GM12878 (cell line): ENCODE measurements at regions not wholly inside any gene's neighbourhood (a gene's known extent, or its start where the extent isn't known, plus 50 kb on each side); places are given as distances from the start of the nearest gene placed in this dataset.

Experiments
- ATAC-seq: fragments of 200-7000 bp; cut with Tn5 transposase; 3 replicates; pipeline ENCODE4 v1.9.1; 2020; ENCODE audit warnings: mild to moderate bottlenecking, moderate library complexity
- BruUV-seq: library from RNA; stranded (reverse); fragments of 400-500 nt; replicated peaks from 2 replicates; lab custom pipeline; 2021; lab: Mats Ljungman, UMichigan
- CTCF ChIA-PET: fragments of 300-600 bp; sonication (Branson Sonifier 250); formaldehyde crosslinking; extraction: SDS; loops from one replicate; lab custom pipeline; 2021; ENCODE audit warnings: inconsistent platforms; lab: Yijun Ruan, JAX
- POLR2A ChIA-PET: fragments of 350-600 bp; formaldehyde crosslinking; extraction: SDS; loops from one replicate; lab custom pipeline; 2021; ENCODE audit warnings: inconsistent platforms; lab: Charles Lee
- RAD21 ChIA-PET: fragments of 300-600 bp; sonication (Branson Sonifier 250); formaldehyde crosslinking; loops from one replicate; lab custom pipeline; 2023; ENCODE audit warnings: antibody characterized with exemption; ENCODE audit not compliant: unreplicated experiment; lab: Charles Lee
- SMC1A ChIA-PET: fragments of 300-600 bp; sonication (Branson Sonifier 250); formaldehyde crosslinking; loops from one replicate; lab custom pipeline; 2023; ENCODE audit not compliant: unreplicated experiment, uncharacterized antibody; lab: Charles Lee
- DNase-seq: peaks from one replicate; pipeline ENCODE4 v3.0.0-alpha.2; 2011; ENCODE audit warnings: low read depth, low spot score
- FAIRE-seq: peaks from 3 replicates; lab custom pipeline; 2011; peaks lifted over from hg19 to GRCh38; lab: Jason Lieb, UNC
- H2AFZ ChIP-seq: 2 replicates; pipeline ENCODE4 v1.6.0; 2011; ENCODE audit warnings: low read depth, low read length, control low read depth; ENCODE audit not compliant: control insufficient read depth
- H3K27ac ChIP-seq: 2 replicates; pipeline ENCODE4 v1.5.1; 2011; ENCODE audit warnings: control low read depth; ENCODE audit not compliant: control insufficient read depth, insufficient read depth
- H3K27me3 ChIP-seq, 2 experiments: replicated peaks in 1 of 2; 2 replicates each; pipeline versions ENCODE4 v1.6.0 to v1.6.1; 2011; ENCODE audit warnings: low read length in 1 of 2; ENCODE audit not compliant: control insufficient read depth in 2 of 2, insufficient read depth in 2 of 2
- H3K36me3 ChIP-seq, 2 experiments: 2 replicates each; pipeline ENCODE4 v1.5.1; 2011; ENCODE audit warnings: low read length in 1 of 2; ENCODE audit not compliant: control insufficient read depth in 2 of 2, insufficient read depth in 2 of 2
- H3K4me1 ChIP-seq: 2 replicates; pipeline ENCODE4 v1.6.1; 2011; ENCODE audit warnings: mild to moderate bottlenecking, low read length, moderate library complexity, mixed read lengths; ENCODE audit not compliant: control insufficient read depth, insufficient read depth
- H3K4me2 ChIP-seq: 2 replicates; pipeline ENCODE4 v1.6.0; 2011; ENCODE audit warnings: control low read depth; ENCODE audit not compliant: control insufficient read depth, insufficient read depth
- H3K4me3 ChIP-seq: fragments of 200-600 bp; sonication (generic); 2 replicates; pipeline ENCODE4 v1.5.1; 2016
- H3K79me2 ChIP-seq: 2 replicates; pipeline ENCODE4 v1.6.0; 2011; ENCODE audit warnings: low read length; ENCODE audit not compliant: control insufficient read depth, insufficient read depth
- H3K9ac ChIP-seq: 2 replicates; pipeline ENCODE4 v1.8.0; 2011; ENCODE audit warnings: low read length, control low read depth, mixed read lengths; ENCODE audit not compliant: control insufficient read depth, insufficient read depth
- H3K9me3 ChIP-seq: replicated peaks from 3 replicates; pipeline ENCODE4 v1.5.1; 2011; ENCODE audit warnings: mild to moderate bottlenecking, low read length; ENCODE audit not compliant: control insufficient read depth, insufficient read depth
- H4K20me1 ChIP-seq: 2 replicates; pipeline ENCODE4 v1.6.0; 2011; ENCODE audit not compliant: control insufficient read depth, insufficient read depth
- KDM1A ChIP-seq: fragments of 200-600 bp; sonication (generic); IDR thresholded peaks from 2 replicates; pipeline ENCODE4 v1.6.1; 2016; ENCODE audit warnings: borderline replicate concordance
- MXI1 ChIP-seq: fragments of 150-350 bp; IDR thresholded peaks from 2 replicates; pipeline ENCODE4 v1.6.1; 2011; ENCODE audit warnings: low read depth, mild to moderate bottlenecking, inconsistent platforms, low read length, improper control_type of control experiment
- NFXL1 ChIP-seq: fragments of 450-650 bp; IDR thresholded peaks from 2 replicates; pipeline ENCODE4 v1.6.1; 2017; ENCODE audit warnings: antibody characterized with exemption, mild to moderate bottlenecking, borderline replicate concordance
- PML ChIP-seq: IDR thresholded peaks from 2 replicates; pipeline ENCODE4 v1.6.1; 2012; ENCODE audit warnings: low read length, inconsistent platforms
- RBBP5 ChIP-seq: fragments of 200-600 bp; sonication (generic); conservative IDR thresholded peaks from 2 replicates; pipeline ENCODE4 v1.6.1; 2016
- RFX5 ChIP-seq: IDR thresholded peaks from 2 replicates; pipeline ENCODE4 v1.6.1; 2011; ENCODE audit warnings: low read depth, low read length, improper control_type of control experiment
- STAT1 ChIP-seq: fragments of 450-650 bp; conservative IDR thresholded peaks from 2 replicates; pipeline ENCODE4 v1.6.1; 2014; ENCODE audit warnings: antibody characterized with exemption, mild to moderate bottlenecking
- WGBS: methylation state at CpG from one replicate; pipeline ENCODE4 v1.1.6; 2016; ENCODE audit warnings: low lambda C conversion rate; ENCODE audit not compliant: insufficient replicate concordance, insufficient coverage; ENCODE audit errors: missing lambda C conversion rate; 5-methylcytosine and 5-hydroxymethylcytosine counted together
- in situ Hi-C: fragments of 300-500 bp; cut with MboI; formaldehyde crosslinking; loops from 9 replicates; pipeline ENCODE4 v1.14.3; 2018; ENCODE audit warnings: mixed read lengths
- intact Hi-C: fragments of 100-400 bp; cut with micrococcal nuclease; formaldehyde crosslinking; loops from one replicate; pipeline ENCODE4 v1.14.2; 2022; ENCODE audit not compliant: unreplicated experiment
- TF ChIP-seq, protein P1 (sequence below): IDR thresholded peaks from 2 replicates; pipeline ENCODE4 v1.6.1; 2011; ENCODE audit warnings: borderline replicate concordance, low read depth, mild to moderate bottlenecking, moderate library complexity, mixed read lengths, low read length; ENCODE audit not compliant: insufficient read depth; ENCODE audit errors: extremely low read length
- TF ChIP-seq, protein P2 (sequence below): fragments of 450-650 bp; formaldehyde crosslinking; IDR thresholded peaks from 2 replicates; pipeline ENCODE4 v1.5.0; 2022; ENCODE audit warnings: mild to moderate bottlenecking, missing genetic modification characterization
- TF ChIP-seq, protein P3 (sequence below): IDR thresholded peaks from 2 replicates; pipeline ENCODE4 v1.6.1; 2011; ENCODE audit warnings: low read depth, mild to moderate bottlenecking, low read length, moderate library complexity, borderline replicate concordance; ENCODE audit errors: extremely low read depth
- TF ChIP-seq, protein P4 (sequence below): IDR thresholded peaks from 2 replicates; pipeline ENCODE4 v1.6.1; 2012; ENCODE audit warnings: low read depth, low read length, improper control_type of control experiment
- TF ChIP-seq, protein P5 (sequence below): fragments of 450-650 bp; IDR thresholded peaks from 2 replicates; pipeline ENCODE4 v1.6.1; 2018; ENCODE audit warnings: borderline replicate concordance, mild to moderate bottlenecking; ENCODE audit not compliant: partially characterized antibody

DNA sequence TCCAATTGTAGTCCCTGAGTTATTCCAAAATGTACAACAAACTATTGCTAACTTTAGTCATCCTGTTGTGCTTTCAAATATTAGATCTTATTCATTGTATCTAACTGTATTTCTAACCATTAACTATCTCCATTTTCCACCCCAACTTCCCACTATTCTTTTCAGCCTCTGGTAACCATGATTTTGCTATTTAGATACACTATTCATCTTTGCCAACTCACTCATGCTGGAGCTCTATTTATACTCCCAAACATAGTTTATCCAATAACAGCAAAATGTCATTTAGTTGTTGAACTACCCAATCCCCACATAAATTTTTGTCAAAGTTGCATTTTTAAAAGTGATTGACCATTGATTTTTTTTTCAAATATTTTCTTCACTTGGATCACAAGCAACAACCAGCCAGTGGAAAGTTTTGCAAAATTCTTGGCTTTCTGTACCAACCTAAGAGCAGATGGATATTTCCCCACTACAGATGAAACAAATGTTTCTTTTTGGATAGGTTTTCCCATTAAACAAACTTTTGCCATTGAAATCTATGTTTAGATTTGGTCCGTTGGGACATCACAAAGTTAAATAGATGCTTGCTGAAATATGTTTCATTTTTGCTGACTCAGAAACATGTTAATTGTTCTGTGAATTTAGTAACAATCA, 866.0 kb downstream of the LTN1 start:
- Histone ChIP-seq H3K79me2 (no peaks in the 10 kb centered on the region), H4K20me1 (no peaks in the 10 kb centered on the region), H3K4me1 (no peaks in the 10 kb centered on the region), H3K4me3 (no peak overlapping the region), H3K9ac (no peak overlapping the region), H3K9me3 (no peaks in the 10 kb centered on the region; the same call in 2 of the 3 replicates), H3K36me3 (no peaks in the 10 kb centered on the region), H3K4me2 (no peak overlapping the region), H3K27ac (no peak overlapping the region), H3K27me3 (no peaks in the 10 kb centered on the region), H2AFZ (no peak overlapping the region)
- intact Hi-C loops (no loop called here), in situ Hi-C loops (no loop called here)
- RAD21 ChIA-PET = no interaction called here
- WGBS = 8% methylated on average over 1 of the region's 1 CpG
- POLR2A ChIA-PET = no interaction called here
- CTCF ChIA-PET = no interaction called here
- no peak for ATAC-seq
- SMC1A ChIA-PET = no interaction called here
- no TSS peak for BruUV-seq
- DNase-seq = no peak
- no peak for FAIRE-seq
- no peak for TF ChIP-seq PML
- TF ChIP-seq, protein P1, sequence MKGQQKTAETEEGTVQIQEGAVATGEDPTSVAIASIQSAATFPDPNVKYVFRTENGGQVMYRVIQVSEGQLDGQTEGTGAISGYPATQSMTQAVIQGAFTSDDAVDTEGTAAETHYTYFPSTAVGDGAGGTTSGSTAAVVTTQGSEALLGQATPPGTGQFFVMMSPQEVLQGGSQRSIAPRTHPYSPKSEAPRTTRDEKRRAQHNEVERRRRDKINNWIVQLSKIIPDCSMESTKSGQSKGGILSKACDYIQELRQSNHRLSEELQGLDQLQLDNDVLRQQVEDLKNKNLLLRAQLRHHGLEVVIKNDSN = no peak
- no peak for TF ChIP-seq NFXL1
- TF ChIP-seq, protein P2, sequence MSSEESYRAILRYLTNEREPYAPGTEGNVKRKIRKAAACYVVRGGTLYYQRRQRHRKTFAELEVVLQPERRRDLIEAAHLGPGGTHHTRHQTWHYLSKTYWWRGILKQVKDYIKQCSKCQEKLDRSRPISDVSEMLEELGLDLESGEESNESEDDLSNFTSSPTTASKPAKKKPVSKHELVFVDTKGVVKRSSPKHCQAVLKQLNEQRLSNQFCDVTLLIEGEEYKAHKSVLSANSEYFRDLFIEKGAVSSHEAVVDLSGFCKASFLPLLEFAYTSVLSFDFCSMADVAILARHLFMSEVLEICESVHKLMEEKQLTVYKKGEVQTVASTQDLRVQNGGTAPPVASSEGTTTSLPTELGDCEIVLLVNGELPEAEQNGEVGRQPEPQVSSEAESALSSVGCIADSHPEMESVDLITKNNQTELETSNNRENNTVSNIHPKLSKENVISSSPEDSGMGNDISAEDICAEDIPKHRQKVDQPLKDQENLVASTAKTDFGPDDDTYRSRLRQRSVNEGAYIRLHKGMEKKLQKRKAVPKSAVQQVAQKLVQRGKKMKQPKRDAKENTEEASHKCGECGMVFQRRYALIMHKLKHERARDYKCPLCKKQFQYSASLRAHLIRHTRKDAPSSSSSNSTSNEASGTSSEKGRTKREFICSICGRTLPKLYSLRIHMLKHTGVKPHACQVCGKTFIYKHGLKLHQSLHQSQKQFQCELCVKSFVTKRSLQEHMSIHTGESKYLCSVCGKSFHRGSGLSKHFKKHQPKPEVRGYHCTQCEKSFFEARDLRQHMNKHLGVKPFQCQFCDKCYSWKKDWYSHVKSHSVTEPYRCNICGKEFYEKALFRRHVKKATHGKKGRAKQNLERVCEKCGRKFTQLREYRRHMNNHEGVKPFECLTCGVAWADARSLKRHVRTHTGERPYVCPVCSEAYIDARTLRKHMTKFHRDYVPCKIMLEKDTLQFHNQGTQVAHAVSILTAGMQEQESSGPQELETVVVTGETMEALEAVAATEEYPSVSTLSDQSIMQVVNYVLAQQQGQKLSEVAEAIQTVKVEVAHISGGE = no peak
- no peak for TF ChIP-seq STAT1
- TF ChIP-seq, protein P3, sequence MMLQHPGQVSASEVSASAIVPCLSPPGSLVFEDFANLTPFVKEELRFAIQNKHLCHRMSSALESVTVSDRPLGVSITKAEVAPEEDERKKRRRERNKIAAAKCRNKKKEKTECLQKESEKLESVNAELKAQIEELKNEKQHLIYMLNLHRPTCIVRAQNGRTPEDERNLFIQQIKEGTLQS = no peak
- TF ChIP-seq, protein P4, sequence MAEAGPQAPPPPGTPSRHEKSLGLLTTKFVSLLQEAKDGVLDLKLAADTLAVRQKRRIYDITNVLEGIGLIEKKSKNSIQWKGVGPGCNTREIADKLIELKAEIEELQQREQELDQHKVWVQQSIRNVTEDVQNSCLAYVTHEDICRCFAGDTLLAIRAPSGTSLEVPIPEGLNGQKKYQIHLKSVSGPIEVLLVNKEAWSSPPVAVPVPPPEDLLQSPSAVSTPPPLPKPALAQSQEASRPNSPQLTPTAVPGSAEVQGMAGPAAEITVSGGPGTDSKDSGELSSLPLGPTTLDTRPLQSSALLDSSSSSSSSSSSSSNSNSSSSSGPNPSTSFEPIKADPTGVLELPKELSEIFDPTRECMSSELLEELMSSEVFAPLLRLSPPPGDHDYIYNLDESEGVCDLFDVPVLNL = no peak
- no peak for TF ChIP-seq RBBP5
- no peak for TF ChIP-seq KDM1A
- no peak for TF ChIP-seq RFX5
- no peak for TF ChIP-seq MXI1
- TF ChIP-seq, protein P5, sequence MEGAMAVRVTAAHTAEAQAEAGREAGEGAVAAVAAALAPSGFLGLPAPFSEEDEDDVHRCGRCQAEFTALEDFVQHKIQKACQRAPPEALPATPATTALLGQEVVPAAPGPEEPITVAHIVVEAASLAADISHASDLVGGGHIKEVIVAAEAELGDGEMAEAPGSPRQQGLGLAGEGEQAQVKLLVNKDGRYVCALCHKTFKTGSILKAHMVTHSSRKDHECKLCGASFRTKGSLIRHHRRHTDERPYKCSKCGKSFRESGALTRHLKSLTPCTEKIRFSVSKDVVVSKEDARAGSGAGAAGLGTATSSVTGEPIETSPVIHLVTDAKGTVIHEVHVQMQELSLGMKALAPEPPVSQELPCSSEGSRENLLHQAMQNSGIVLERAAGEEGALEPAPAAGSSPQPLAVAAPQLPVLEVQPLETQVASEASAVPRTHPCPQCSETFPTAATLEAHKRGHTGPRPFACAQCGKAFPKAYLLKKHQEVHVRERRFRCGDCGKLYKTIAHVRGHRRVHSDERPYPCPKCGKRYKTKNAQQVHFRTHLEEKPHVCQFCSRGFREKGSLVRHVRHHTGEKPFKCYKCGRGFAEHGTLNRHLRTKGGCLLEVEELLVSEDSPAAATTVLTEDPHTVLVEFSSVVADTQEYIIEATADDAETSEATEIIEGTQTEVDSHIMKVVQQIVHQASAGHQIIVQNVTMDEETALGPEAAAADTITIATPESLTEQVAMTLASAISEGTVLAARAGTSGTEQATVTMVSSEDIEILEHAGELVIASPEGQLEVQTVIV = no peak
